CD14-positive monocyte (primary cell): ENCODE measurements at regions not wholly inside any gene's neighbourhood (a gene's known extent, or its start where the extent isn't known, plus 50 kb on each side); places are given as distances from the start of the nearest gene placed in this dataset.

Experiments used
- DNase-seq, 3 donors: peaks; one replicate each; pipeline ENCODE4 v3.0.0-alpha.2; 2011 to 2022
- H2AFZ ChIP-seq: 2 replicates; pipeline ENCODE4 v1.6.0; 2012; ENCODE audit warnings: mild to moderate bottlenecking, low read depth, low read length, inconsistent platforms; ENCODE audit not compliant: insufficient read depth, poor library complexity, severe bottlenecking
- H3K27ac ChIP-seq, 2 donors: 1 replicate in 1 of 2; 2 replicates in 1 of 2; pipeline ENCODE4 v1.5.1; 2012 to 2013; ENCODE audit warnings: low read length in 2 of 2, control low read depth in 1 of 2, inconsistent platforms in 1 of 2, low read depth in 1 of 2, mild to moderate bottlenecking in 1 of 2
- H3K27me3 ChIP-seq, 2 donors: one replicate each; pipeline versions ENCODE4 v1.6.0 to v1.6.1; 2011 to 2013; ENCODE audit warnings: low read length in 2 of 2; ENCODE audit not compliant: control insufficient read depth in 2 of 2, insufficient read depth in 2 of 2
- H3K36me3 ChIP-seq, 2 donors: replicated peaks in 1 of 2; 1 replicate in 1 of 2; 2 replicates in 1 of 2; pipeline versions ENCODE4 v1.5.1 to v1.6.1; 2012 to 2013; ENCODE audit warnings: low read length in 2 of 2, control low read depth in 1 of 2, inconsistent platforms in 1 of 2, mild to moderate bottlenecking in 1 of 2; ENCODE audit not compliant: insufficient read depth in 2 of 2, control insufficient read depth in 1 of 2
- H3K4me1 ChIP-seq, 2 donors: 1 replicate in 1 of 2; 2 replicates in 1 of 2; pipeline versions ENCODE4 v1.5.1 to v1.6.1; 2012 to 2013; ENCODE audit warnings: low read length in 2 of 2, control low read depth in 1 of 2, inconsistent platforms in 1 of 2, mild to moderate bottlenecking in 1 of 2, moderate library complexity in 1 of 2; ENCODE audit not compliant: insufficient read depth in 2 of 2, control insufficient read depth in 1 of 2
- H3K4me2 ChIP-seq: replicated peaks from 2 replicates; pipeline ENCODE3; 2012; ENCODE audit warnings: low read length, moderate library complexity, mild to moderate bottlenecking; ENCODE audit not compliant: poor library complexity, severe bottlenecking; ENCODE audit errors: extremely low read depth
- H3K4me3 ChIP-seq, 3 experiments: fragments of 200-600 bp in 1 of 3; sonication (generic) in 1 of 3; replicated peaks in 1 of 3; 1 replicate in 2 of 3; 2 replicates in 1 of 3; pipeline ENCODE4 v1.5.1; 2011 to 2013; ENCODE audit warnings: low read length in 3 of 3, mild to moderate bottlenecking in 3 of 3, control low read depth in 2 of 3, low read depth in 2 of 3, inconsistent platforms in 1 of 3, moderate library complexity in 1 of 3
- H3K79me2 ChIP-seq: 2 replicates; pipeline ENCODE4 v1.6.0; 2012; ENCODE audit warnings: mild to moderate bottlenecking, control low read depth, inconsistent platforms, low read length, moderate library complexity; ENCODE audit not compliant: insufficient read depth
- H3K9ac ChIP-seq: 2 replicates; pipeline ENCODE4 v1.6.0; 2017; ENCODE audit warnings: low read length, mild to moderate bottlenecking; ENCODE audit not compliant: insufficient read depth, poor library complexity, severe bottlenecking
- H3K9me3 ChIP-seq, 2 donors: replicated peaks in 1 of 2; 1 replicate in 1 of 2; 2 replicates in 1 of 2; pipeline versions ENCODE4 v1.5.1 to v1.6.1; 2012 to 2013; ENCODE audit warnings: low read length in 2 of 2, control low read depth in 1 of 2; ENCODE audit not compliant: control insufficient read depth in 1 of 2, insufficient read depth in 1 of 2
- H4K20me1 ChIP-seq: 2 replicates; pipeline ENCODE4 v1.6.0; 2012; ENCODE audit warnings: mild to moderate bottlenecking, low read length, control low read depth, moderate library complexity; ENCODE audit not compliant: insufficient read depth
- H3K27ac Mint-ChIP-seq, 7 donors: one replicate each; pipeline ENCODE4 v1.8.0; 2020; ENCODE audit warnings: mild to moderate bottlenecking in 7 of 7, mixed read lengths in 7 of 7, moderate library complexity in 6 of 7, inconsistent platforms in 2 of 7
- H3K27me3 Mint-ChIP-seq, 3 donors: one replicate each; pipeline ENCODE4 v1.8.0; 2021 to 2022; ENCODE audit warnings: low read depth in 3 of 3, mild to moderate bottlenecking in 3 of 3, mixed read lengths in 3 of 3, moderate library complexity in 3 of 3, inconsistent platforms in 1 of 3
- H3K36me3 Mint-ChIP-seq, 2 donors: one replicate each; pipeline ENCODE4 v1.8.0; 2020; ENCODE audit warnings: mixed read lengths in 2 of 2, inconsistent platforms in 1 of 2, mild to moderate bottlenecking in 1 of 2
- H3K4me1 Mint-ChIP-seq: one replicate; pipeline ENCODE4 v1.8.0; 2020; ENCODE audit warnings: mild to moderate bottlenecking, mixed read lengths
- H3K4me3 Mint-ChIP-seq, 2 donors: one replicate each; pipeline ENCODE4 v1.8.0; 2020; ENCODE audit warnings: mild to moderate bottlenecking in 2 of 2, mixed read lengths in 2 of 2, moderate library complexity in 1 of 2
- H3K9me3 Mint-ChIP-seq, 7 donors: one replicate each; pipeline ENCODE4 v1.8.0; 2020 to 2022; ENCODE audit warnings: mixed read lengths in 7 of 7, mild to moderate bottlenecking in 6 of 7, moderate library complexity in 6 of 7, inconsistent platforms in 2 of 7
- CTCF ChIP-seq: fragments of 200-600 bp; IDR thresholded peaks from one replicate; pipeline ENCODE4 v1.8.0; 2022; ENCODE audit warnings: antibody characterized with exemption, mild to moderate bottlenecking
- WGBS: methylation state at CpG from one replicate; pipeline ENCODE4 v1.1.5; 2013; ENCODE audit warnings: missing lambda C conversion rate; ENCODE audit not compliant: insufficient coverage; 5-methylcytosine and 5-hydroxymethylcytosine counted together
- intact Hi-C, 2 donors: fragments of 100-400 bp; cut with micrococcal nuclease; formaldehyde crosslinking; loops; one replicate each; pipeline versions ENCODE4 v1.15.0 to v1.15.1; 2023

GRCh38 chr15:70356919-70357318 lies 259.2 kb upstream of the TLE3 start:
- H3K4me1 Mint-ChIP-seq = peaks cover 6% of the 10 kb centered on the region
- no peak for DNase-seq
- H3K36me3 Mint-ChIP-seq = no peaks in the 10 kb centered on the region

DNA sequence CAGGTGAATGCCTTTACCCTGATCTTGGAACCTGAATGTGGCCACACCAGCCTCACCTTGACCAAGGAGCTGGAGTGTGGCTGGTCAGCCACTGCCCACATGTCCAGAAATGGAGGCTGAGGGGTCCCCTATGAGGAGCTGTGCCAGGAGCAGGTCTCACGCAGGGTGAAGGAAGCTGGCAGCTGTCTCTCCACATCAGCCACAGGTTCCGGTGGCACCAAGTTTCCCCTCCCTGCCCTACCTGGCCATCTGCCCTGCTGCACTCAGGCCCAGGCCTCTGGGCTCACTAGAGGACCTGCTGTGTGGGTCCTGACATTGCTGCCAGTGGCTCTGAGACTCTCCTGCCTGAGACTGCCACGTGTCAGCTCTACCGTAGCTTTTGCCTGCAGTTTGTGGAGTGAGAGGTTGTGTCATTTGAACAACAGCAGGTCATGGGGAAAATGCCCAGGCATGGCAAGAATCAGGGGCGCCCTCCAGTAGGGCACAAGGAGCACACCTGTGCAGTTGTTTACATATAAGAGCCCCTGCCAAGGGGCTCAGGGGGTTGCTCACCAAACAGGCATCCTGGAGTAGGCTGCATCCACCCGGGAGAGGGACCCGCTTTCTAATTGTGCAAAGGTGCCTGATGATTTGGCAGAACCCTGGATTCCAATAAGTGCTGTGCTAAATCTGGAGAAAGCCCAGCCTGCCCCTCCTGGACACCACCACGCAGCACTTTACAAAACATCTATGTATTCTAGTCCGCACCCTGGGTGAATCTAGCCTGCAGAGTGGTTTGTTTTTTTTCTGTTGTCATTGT lies 258.5 kb upstream of the TLE3 start:
- Histone ChIP-seq H3K36me3 (no peaks in the 10 kb centered on the region), H3K4me3 (no peak overlapping the region), H3K79me2 (no peaks in the 10 kb centered on the region), H2AFZ (no peak overlapping the region), H3K27me3 (no peaks in the 10 kb centered on the region), H3K4me2 (no peak overlapping the region), H3K9ac (no peak overlapping the region), H3K4me1 (peaks cover 3 to 6% of the 10 kb centered on the region in 2 donors), H4K20me1 (no peaks in the 10 kb centered on the region), H3K27ac (no peak overlapping the region), H3K9me3 (no peaks in the 10 kb centered on the region)
- TF ChIP-seq CTCF = no peak
- intact Hi-C loops = no loop called here
- Mint-ChIP-seq H3K27ac (peak overlapping the region in 1 of 7 donors; percentile 53), H3K27me3 (peaks cover 7 to 17% (median 9%) of the 10 kb centered on the region in 3 donors), H3K36me3 (peaks cover 0 to 4% of the 10 kb centered on the region in 2 donors), H3K4me3 (no peak overlapping the region), H3K4me1 (peaks cover 6% of the 10 kb centered on the region), H3K9me3 (peaks cover 0 to 2% (median 0%) of the 10 kb centered on the region in 7 donors)
- WGBS = 97% methylated on average over 4 of the region's 9 CpGs
- DNase-seq = no peak

More at GRCh38 chr15:70356919-70357318, 259.2 kb upstream of the TLE3 start:
- Histone ChIP-seq H3K4me3 (no peak overlapping the region), H3K9ac (no peak overlapping the region), H3K9me3 (no peaks in the 10 kb centered on the region), H4K20me1 (no peaks in the 10 kb centered on the region), H3K27me3 (no peaks in the 10 kb centered on the region), H3K27ac (no peak overlapping the region), H2AFZ (no peak overlapping the region), H3K36me3 (no peaks in the 10 kb centered on the region), H3K79me2 (no peaks in the 10 kb centered on the region), H3K4me1 (peaks cover 3 to 6% of the 10 kb centered on the region in 2 donors), H3K4me2 (no peak overlapping the region)
- intact Hi-C loops = no loop called here
- no peak overlapping the region for H3K4me3 Mint-ChIP-seq
- H3K27me3 Mint-ChIP-seq = peaks cover 7 to 16% (median 9%) of the 10 kb centered on the region in 3 donors
- H3K27ac Mint-ChIP-seq = peak overlapping the region in 1 of 7 donors; percentile 22
- H3K9me3 Mint-ChIP-seq = peaks cover 0 to 2% (median 0%) of the 10 kb centered on the region in 7 donors
- WGBS = 98% methylated on average over 5 of the region's 7 CpGs
- no peak for TF ChIP-seq CTCF
